HEK293 (cell line): ENCODE measurements at regions not wholly inside any gene's neighbourhood (a gene's known extent, or its start where the extent isn't known, plus 50 kb on each side); places are given as distances from the start of the nearest gene placed in this dataset.

Experiments
- HOXC10 ChIP-seq: sonication (generic); formaldehyde crosslinking; IDR thresholded peaks from 2 replicates; pipeline ENCODE4 v1.8.1; 2023; ENCODE audit warnings: mild to moderate bottlenecking, missing genetic modification reagents
- KLF7 ChIP-seq: fragments of 450-650 bp; formaldehyde crosslinking; IDR thresholded peaks from 2 replicates; pipeline ENCODE4 v1.5.1; 2016; ENCODE audit warnings: missing biosample characterization, missing genetic modification characterization, borderline replicate concordance
- KLF8 ChIP-seq: fragments of 450-650 bp; formaldehyde crosslinking; IDR thresholded peaks from 2 replicates; pipeline ENCODE4 v1.5.1; 2016; ENCODE audit warnings: missing biosample characterization, missing genetic modification characterization
- WT1 ChIP-seq: fragments of 450-650 bp; formaldehyde crosslinking; IDR thresholded peaks from 2 replicates; pipeline ENCODE4 v1.5.1; 2016; ENCODE audit warnings: missing biosample characterization, missing genetic modification characterization
- ZFHX2 ChIP-seq: fragments of 450-650 bp; formaldehyde crosslinking; conservative IDR thresholded peaks from 2 replicates; pipeline ENCODE4 v1.5.1; 2016; ENCODE audit warnings: missing biosample characterization, missing genetic modification characterization
- ZFP69B ChIP-seq: fragments of 450-650 bp; formaldehyde crosslinking; IDR thresholded peaks from 2 replicates; pipeline ENCODE4 v1.5.1; 2016; ENCODE audit warnings: missing biosample characterization, missing genetic modification characterization
- ZNF184 ChIP-seq: fragments of 450-650 bp; IDR thresholded peaks from 2 replicates; pipeline ENCODE4 v1.5.1; 2018; ENCODE audit warnings: missing biosample characterization, mild to moderate bottlenecking, missing genetic modification characterization
- ZNF214 ChIP-seq: fragments of 450-650 bp; formaldehyde crosslinking; IDR thresholded peaks from 2 replicates; pipeline ENCODE4 v1.5.1; 2017; ENCODE audit warnings: missing biosample characterization, mild to moderate bottlenecking, missing genetic modification characterization, borderline replicate concordance
- ZNF266 ChIP-seq: fragments of 450-650 bp; formaldehyde crosslinking; IDR thresholded peaks from 2 replicates; pipeline ENCODE4 v1.5.1; 2016; ENCODE audit warnings: missing biosample characterization, missing genetic modification characterization, low read depth
- ZNF311 ChIP-seq: fragments of 450-650 bp; formaldehyde crosslinking; IDR thresholded peaks from 2 replicates; pipeline ENCODE4 v1.5.1; 2017; ENCODE audit warnings: missing biosample characterization, missing genetic modification characterization, borderline replicate concordance
- ZNF335 ChIP-seq: fragments of 450-650 bp; formaldehyde crosslinking; conservative IDR thresholded peaks from 2 replicates; pipeline ENCODE4 v1.5.1; 2016; ENCODE audit warnings: missing biosample characterization, missing genetic modification characterization
- ZNF341 ChIP-seq: fragments of 450-650 bp; formaldehyde crosslinking; IDR thresholded peaks from 2 replicates; pipeline ENCODE4; 2016; ENCODE audit warnings: low read depth, missing biosample characterization, missing genetic modification characterization
- ZNF354C ChIP-seq: fragments of 450-650 bp; formaldehyde crosslinking; IDR thresholded peaks from 2 replicates; pipeline ENCODE4 v1.5.1; 2016; ENCODE audit warnings: missing biosample characterization, missing genetic modification characterization, low read depth, borderline replicate concordance
- ZNF529 ChIP-seq: fragments of 450-650 bp; formaldehyde crosslinking; IDR thresholded peaks from 2 replicates; pipeline ENCODE4 v1.5.1; 2017; ENCODE audit warnings: missing genetic modification characterization, missing biosample characterization; ENCODE audit not compliant: insufficient replicate concordance
- ZNF558 ChIP-seq: fragments of 450-650 bp; formaldehyde crosslinking; IDR thresholded peaks from 2 replicates; pipeline ENCODE4 v1.5.1; 2016; ENCODE audit warnings: missing biosample characterization, missing genetic modification characterization
- ZNF664 ChIP-seq: fragments of 450-650 bp; formaldehyde crosslinking; IDR thresholded peaks from 2 replicates; pipeline ENCODE4 v1.5.1; 2016; ENCODE audit warnings: missing biosample characterization, missing genetic modification characterization
- ZNF747 ChIP-seq: fragments of 450-650 bp; formaldehyde crosslinking; IDR thresholded peaks from 2 replicates; pipeline ENCODE4 v1.5.1; 2016; ENCODE audit warnings: missing biosample characterization, missing genetic modification characterization
- ZNF777 ChIP-seq: fragments of 450-650 bp; formaldehyde crosslinking; IDR thresholded peaks from 2 replicates; pipeline ENCODE4 v1.5.1; 2017; ENCODE audit warnings: missing biosample characterization, missing genetic modification characterization, borderline replicate concordance
- ZNF843 ChIP-seq: fragments of 450-650 bp; formaldehyde crosslinking; IDR thresholded peaks from 2 replicates; pipeline ENCODE4 v1.5.1; 2016; ENCODE audit warnings: missing biosample characterization, missing genetic modification characterization
- TF ChIP-seq, protein P1 (sequence below): fragments of 450-650 bp; formaldehyde crosslinking; IDR thresholded peaks from 2 replicates; pipeline ENCODE4 v1.5.1; 2016; ENCODE audit warnings: missing biosample characterization, missing genetic modification characterization
- TF ChIP-seq, protein P2 (sequence below): fragments of 450-650 bp; formaldehyde crosslinking; IDR thresholded peaks from 2 replicates; pipeline ENCODE4 v1.5.1; 2016; ENCODE audit warnings: missing biosample characterization, missing genetic modification characterization
- TF ChIP-seq, protein P3 (sequence below): fragments of 450-650 bp; formaldehyde crosslinking; IDR thresholded peaks from 2 replicates; pipeline ENCODE4 v1.5.1; 2017; ENCODE audit warnings: missing biosample characterization, missing genetic modification characterization
- TF ChIP-seq, protein P4 (sequence below): fragments of 450-650 bp; formaldehyde crosslinking; IDR thresholded peaks from 2 replicates; pipeline ENCODE4 v1.5.1; 2017; ENCODE audit warnings: missing biosample characterization, missing genetic modification characterization
- TF ChIP-seq, protein P5 (sequence below): fragments of 450-650 bp; formaldehyde crosslinking; IDR thresholded peaks from 2 replicates; pipeline ENCODE4 v1.5.1; 2017; ENCODE audit warnings: missing biosample characterization, missing genetic modification characterization
- TF ChIP-seq, protein P6 (sequence below): fragments of 450-650 bp; formaldehyde crosslinking; IDR thresholded peaks from 2 replicates; pipeline ENCODE4 v1.5.1; 2017; ENCODE audit warnings: missing biosample characterization, missing genetic modification characterization
- TF ChIP-seq, protein P7 (sequence below): fragments of 450-650 bp; formaldehyde crosslinking; IDR thresholded peaks from 2 replicates; pipeline ENCODE4 v1.5.1; 2016; ENCODE audit warnings: missing biosample characterization, missing genetic modification characterization

DNA sequence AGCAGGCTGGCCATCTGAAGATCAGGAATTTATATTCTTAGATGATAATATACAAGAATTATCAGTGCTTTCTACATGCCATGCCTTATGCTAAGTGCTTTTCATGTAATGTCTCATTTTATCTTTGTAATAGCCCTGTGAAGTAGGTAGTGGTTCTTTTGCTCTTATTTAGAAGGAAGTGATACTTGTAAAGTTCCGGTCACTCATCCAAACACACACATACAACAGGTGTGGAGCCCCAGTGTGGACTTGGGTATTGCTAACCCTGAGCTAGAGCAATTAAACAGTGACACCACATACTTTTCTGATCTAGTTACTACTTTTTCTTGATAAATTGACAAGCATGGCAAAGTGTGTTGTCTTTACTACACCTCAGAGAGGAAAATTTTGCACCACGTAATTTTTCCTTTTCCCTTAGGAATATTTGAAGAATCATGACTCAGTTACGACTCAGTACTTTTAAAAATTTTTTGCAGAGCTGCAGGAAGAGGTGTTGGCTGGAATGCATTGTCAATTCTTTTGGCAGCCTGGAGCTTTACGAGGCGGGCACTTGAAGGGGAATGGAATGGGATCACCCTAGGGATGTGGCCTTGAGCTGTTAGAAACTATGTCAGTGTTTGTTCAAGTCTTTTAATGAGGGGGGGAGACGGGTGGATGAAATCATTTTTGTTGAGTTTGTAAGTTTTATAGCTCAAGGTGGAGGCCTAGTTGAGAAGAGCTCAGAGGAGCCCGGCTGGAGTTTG, 212.5 kb upstream of the CELF2 start (continued):
- TF ChIP-seq ZNF266 (tag by site-specific recombination) (no peak), ZNF184 (no peak), ZNF747 (tag by site-specific recombination) (no peak), ZNF354C (tag by site-specific recombination) (no peak), KLF8 (tag by site-specific recombination) (no peak), ZNF341 (peak; percentile 44; the same call in 1 of the 2 replicates), ZFP69B (tag by site-specific recombination) (no peak), KLF7 (0 out of 2 replicates have a peak, but pooled peaks have one; percentile 28), WT1 (tag by site-specific recombination) (peak; percentile 56; the same call in 1 of the 2 replicates), ZNF311 (tag by site-specific recombination) (no peak), ZNF843 (tag by site-specific recombination) (peak; percentile 91), ZNF335 (tag by site-specific recombination) (no peak), ZFHX2 (no peak), HOXC10 (CRISPR knock-in tag) (no peak), ZNF664 (no peak), ZNF529 (tag by site-specific recombination) (no peak), ZNF214 (tag by site-specific recombination) (no peak), ZNF777 (tag by site-specific recombination) (no peak), ZNF558 (tag by site-specific recombination) (no peak)
- TF ChIP-seq, protein P1, sequence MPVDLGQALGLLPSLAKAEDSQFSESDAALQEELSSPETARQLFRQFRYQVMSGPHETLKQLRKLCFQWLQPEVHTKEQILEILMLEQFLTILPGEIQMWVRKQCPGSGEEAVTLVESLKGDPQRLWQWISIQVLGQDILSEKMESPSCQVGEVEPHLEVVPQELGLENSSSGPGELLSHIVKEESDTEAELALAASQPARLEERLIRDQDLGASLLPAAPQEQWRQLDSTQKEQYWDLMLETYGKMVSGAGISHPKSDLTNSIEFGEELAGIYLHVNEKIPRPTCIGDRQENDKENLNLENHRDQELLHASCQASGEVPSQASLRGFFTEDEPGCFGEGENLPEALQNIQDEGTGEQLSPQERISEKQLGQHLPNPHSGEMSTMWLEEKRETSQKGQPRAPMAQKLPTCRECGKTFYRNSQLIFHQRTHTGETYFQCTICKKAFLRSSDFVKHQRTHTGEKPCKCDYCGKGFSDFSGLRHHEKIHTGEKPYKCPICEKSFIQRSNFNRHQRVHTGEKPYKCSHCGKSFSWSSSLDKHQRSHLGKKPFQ, result peak; percentile 59
- TF ChIP-seq, protein P2, sequence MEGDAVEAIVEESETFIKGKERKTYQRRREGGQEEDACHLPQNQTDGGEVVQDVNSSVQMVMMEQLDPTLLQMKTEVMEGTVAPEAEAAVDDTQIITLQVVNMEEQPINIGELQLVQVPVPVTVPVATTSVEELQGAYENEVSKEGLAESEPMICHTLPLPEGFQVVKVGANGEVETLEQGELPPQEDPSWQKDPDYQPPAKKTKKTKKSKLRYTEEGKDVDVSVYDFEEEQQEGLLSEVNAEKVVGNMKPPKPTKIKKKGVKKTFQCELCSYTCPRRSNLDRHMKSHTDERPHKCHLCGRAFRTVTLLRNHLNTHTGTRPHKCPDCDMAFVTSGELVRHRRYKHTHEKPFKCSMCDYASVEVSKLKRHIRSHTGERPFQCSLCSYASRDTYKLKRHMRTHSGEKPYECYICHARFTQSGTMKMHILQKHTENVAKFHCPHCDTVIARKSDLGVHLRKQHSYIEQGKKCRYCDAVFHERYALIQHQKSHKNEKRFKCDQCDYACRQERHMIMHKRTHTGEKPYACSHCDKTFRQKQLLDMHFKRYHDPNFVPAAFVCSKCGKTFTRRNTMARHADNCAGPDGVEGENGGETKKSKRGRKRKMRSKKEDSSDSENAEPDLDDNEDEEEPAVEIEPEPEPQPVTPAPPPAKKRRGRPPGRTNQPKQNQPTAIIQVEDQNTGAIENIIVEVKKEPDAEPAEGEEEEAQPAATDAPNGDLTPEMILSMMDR (tag by site-specific recombination), result no peak
- TF ChIP-seq, protein P3, sequence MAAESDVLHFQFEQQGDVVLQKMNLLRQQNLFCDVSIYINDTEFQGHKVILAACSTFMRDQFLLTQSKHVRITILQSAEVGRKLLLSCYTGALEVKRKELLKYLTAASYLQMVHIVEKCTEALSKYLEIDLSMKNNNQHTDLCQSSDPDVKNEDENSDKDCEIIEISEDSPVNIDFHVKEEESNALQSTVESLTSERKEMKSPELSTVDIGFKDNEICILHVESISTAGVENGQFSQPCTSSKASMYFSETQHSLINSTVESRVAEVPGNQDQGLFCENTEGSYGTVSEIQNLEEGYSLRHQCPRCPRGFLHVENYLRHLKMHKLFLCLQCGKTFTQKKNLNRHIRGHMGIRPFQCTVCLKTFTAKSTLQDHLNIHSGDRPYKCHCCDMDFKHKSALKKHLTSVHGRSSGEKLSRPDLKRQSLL (tag by site-specific recombination), result peak; percentile 59; the same call in 1 of the 2 replicates
- TF ChIP-seq, protein P4, sequence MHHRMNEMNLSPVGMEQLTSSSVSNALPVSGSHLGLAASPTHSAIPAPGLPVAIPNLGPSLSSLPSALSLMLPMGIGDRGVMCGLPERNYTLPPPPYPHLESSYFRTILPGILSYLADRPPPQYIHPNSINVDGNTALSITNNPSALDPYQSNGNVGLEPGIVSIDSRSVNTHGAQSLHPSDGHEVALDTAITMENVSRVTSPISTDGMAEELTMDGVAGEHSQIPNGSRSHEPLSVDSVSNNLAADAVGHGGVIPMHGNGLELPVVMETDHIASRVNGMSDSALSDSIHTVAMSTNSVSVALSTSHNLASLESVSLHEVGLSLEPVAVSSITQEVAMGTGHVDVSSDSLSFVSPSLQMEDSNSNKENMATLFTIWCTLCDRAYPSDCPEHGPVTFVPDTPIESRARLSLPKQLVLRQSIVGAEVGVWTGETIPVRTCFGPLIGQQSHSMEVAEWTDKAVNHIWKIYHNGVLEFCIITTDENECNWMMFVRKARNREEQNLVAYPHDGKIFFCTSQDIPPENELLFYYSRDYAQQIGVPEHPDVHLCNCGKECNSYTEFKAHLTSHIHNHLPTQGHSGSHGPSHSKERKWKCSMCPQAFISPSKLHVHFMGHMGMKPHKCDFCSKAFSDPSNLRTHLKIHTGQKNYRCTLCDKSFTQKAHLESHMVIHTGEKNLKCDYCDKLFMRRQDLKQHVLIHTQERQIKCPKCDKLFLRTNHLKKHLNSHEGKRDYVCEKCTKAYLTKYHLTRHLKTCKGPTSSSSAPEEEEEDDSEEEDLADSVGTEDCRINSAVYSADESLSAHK (tag by site-specific recombination), result peak; percentile 53
- TF ChIP-seq, protein P5, sequence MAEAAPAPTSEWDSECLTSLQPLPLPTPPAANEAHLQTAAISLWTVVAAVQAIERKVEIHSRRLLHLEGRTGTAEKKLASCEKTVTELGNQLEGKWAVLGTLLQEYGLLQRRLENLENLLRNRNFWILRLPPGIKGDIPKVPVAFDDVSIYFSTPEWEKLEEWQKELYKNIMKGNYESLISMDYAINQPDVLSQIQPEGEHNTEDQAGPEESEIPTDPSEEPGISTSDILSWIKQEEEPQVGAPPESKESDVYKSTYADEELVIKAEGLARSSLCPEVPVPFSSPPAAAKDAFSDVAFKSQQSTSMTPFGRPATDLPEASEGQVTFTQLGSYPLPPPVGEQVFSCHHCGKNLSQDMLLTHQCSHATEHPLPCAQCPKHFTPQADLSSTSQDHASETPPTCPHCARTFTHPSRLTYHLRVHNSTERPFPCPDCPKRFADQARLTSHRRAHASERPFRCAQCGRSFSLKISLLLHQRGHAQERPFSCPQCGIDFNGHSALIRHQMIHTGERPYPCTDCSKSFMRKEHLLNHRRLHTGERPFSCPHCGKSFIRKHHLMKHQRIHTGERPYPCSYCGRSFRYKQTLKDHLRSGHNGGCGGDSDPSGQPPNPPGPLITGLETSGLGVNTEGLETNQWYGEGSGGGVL (tag by site-specific recombination), result no peak
- TF ChIP-seq, protein P6, sequence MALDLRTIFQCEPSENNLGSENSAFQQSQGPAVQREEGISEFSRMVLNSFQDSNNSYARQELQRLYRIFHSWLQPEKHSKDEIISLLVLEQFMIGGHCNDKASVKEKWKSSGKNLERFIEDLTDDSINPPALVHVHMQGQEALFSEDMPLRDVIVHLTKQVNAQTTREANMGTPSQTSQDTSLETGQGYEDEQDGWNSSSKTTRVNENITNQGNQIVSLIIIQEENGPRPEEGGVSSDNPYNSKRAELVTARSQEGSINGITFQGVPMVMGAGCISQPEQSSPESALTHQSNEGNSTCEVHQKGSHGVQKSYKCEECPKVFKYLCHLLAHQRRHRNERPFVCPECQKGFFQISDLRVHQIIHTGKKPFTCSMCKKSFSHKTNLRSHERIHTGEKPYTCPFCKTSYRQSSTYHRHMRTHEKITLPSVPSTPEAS (tag by site-specific recombination), result no peak
- TF ChIP-seq, protein P7, sequence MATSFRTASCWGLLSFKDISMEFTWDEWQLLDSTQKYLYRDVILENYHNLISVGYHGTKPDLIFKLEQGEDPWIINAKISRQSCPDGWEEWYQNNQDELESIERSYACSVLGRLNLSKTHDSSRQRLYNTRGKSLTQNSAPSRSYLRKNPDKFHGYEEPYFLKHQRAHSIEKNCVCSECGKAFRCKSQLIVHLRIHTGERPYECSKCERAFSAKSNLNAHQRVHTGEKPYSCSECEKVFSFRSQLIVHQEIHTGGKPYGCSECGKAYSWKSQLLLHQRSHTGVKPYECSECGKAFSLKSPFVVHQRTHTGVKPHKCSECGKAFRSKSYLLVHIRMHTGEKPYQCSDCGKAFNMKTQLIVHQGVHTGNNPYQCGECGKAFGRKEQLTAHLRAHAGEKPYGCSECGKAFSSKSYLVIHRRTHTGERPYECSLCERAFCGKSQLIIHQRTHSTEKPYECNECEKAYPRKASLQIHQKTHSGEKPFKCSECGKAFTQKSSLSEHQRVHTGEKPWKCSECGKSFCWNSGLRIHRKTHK (tag by site-specific recombination), result no peak
